GM12891 (cell line): ENCODE measurements at regions not wholly inside any gene's neighbourhood (a gene's known extent, or its start where the extent isn't known, plus 50 kb on each side); places are given as distances from the start of the nearest gene placed in this dataset.

Experiments
- DNase-seq: peaks from one replicate; pipeline ENCODE4 v3.0.0; 2011; ENCODE audit warnings: low spot score; ENCODE audit not compliant: insufficient read length
- FAIRE-seq: peaks from 2 replicates; lab custom pipeline; 2011; peaks lifted over from hg19 to GRCh38; lab: Jason Lieb, UNC
- PAX5 ChIP-seq: IDR thresholded peaks from 2 replicates; pipeline ENCODE4 v1.6.1; 2011; ENCODE audit warnings: low read length, moderate library complexity, mild to moderate bottlenecking; ENCODE audit not compliant: insufficient read depth, severe bottlenecking
- POLR2A ChIP-seq: IDR thresholded peaks from 2 replicates; pipeline ENCODE4 v1.6.1; 2011; ENCODE audit warnings: low read depth, low read length, control low read depth
- POLR2AphosphoS5 ChIP-seq: IDR thresholded peaks from 2 replicates; pipeline ENCODE4 v1.6.1; 2011; ENCODE audit warnings: low read depth, low read length, control low read depth
- POU2F2 ChIP-seq: IDR thresholded peaks from 2 replicates; pipeline ENCODE4 v1.6.1; 2011; ENCODE audit warnings: low read depth, mild to moderate bottlenecking, control low read depth, low read length, moderate library complexity
- SPI1 ChIP-seq: IDR thresholded peaks from 2 replicates; pipeline ENCODE4 v1.6.1; 2011; ENCODE audit warnings: low read depth, low read length, control low read depth
- TAF1 ChIP-seq: IDR thresholded peaks from 2 replicates; pipeline ENCODE4 v1.6.1; 2011; ENCODE audit warnings: low read depth, low read length, control low read depth

DNA sequence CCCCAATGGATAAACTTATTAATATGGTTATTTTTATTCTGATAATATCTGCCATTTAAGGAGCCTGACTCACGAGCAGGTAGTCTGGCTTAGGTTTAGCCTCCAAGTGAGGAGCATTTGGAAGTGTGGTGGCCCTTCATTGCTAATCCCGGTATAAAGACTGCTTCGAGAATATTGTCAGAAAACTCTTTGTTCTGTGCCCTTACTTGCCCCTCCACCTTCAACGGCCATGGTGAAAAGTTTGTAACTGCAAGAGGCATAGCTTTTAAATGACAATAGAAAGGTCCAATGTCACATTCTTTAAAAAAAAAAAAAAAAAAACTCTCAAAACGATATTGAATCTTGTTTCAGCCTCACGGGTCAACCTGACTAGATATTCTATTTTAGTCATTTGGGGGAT lies 157.4 kb upstream of the PROX1 start:
- no peak for DNase-seq
- TF ChIP-seq SPI1 (no peak), POU2F2 (no peak), POLR2AphosphoS5 (no peak), PAX5 (no peak), POLR2A (no peak), TAF1 (no peak)
- FAIRE-seq, result no peak

DNA sequence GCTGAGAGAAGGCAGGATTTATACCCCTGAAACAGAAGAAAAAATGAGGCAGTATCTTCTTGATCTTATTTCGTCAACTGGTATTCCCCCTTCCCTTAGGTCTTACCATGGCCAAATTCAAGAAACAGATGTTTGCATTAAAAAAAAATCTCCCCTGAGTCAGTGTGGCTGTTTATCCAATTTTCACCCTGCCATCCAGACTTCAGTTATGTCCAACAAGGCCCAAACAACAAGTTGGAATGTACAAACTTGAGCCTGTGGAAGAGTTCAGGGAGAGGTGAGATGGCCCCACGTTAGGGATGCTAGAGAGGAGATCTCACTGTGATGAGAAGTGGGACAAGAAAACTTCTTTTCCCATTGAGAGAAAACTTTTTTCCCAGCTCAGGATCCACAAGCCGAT lies 147.2 kb upstream of the PROX1 start:
- no peak for FAIRE-seq
- no peak for DNase-seq
- TF ChIP-seq TAF1 (no peak), POU2F2 (no peak), POLR2A (no peak), PAX5 (no peak), POLR2AphosphoS5 (no peak), SPI1 (no peak)

DNA sequence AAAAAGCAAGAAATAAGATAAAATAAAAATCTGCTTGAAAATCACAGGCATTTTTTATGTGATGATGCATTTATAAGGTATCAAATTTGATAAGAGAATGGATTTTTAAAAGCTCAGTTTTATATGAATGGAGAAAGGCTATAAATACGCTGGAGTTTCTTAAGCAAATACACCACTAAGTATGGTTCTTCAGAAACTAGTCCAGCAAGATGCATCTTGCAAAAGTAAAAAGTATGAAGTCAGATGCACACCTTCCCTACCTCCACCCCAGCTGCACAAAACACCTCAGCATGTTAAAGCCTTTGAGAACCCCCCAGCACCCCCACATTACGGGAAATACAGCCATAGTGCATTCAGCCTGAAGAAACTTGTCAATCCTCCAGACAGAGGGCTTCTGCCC lies 143.1 kb upstream of the PROX1 start:
- no peak for DNase-seq
- TF ChIP-seq PAX5, result no peak
- TF ChIP-seq TAF1, result no peak
- no peak for TF ChIP-seq POLR2A
- no peak for TF ChIP-seq POLR2AphosphoS5
- no peak for TF ChIP-seq SPI1
- TF ChIP-seq POU2F2, result no peak
- FAIRE-seq, result no peak

DNA sequence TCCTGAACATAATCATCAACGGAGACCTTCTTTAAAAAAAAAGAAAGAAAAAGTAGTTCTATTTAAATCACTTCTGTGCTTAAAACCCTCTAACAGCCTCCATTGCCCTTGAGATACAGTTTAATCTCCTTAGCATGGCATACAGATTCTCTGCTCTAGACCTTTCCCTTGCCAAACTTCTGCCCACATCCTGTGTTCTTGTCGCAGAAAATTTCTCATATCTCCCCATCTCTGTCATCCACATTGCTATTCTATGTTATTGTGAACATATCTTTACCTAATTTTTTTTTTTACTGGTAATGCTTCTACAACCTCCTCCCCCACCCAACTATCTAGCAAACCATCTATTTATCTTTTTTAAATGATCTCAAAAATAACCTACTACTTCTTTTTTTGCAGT lies 135.7 kb upstream of the PROX1 start:
- TF ChIP-seq POLR2A, result no peak
- no peak for TF ChIP-seq TAF1
- no peak for TF ChIP-seq PAX5
- no peak for TF ChIP-seq POLR2AphosphoS5
- no peak for TF ChIP-seq POU2F2
- TF ChIP-seq SPI1, result no peak
- DNase-seq (no peak), FAIRE-seq (no peak)

DNA sequence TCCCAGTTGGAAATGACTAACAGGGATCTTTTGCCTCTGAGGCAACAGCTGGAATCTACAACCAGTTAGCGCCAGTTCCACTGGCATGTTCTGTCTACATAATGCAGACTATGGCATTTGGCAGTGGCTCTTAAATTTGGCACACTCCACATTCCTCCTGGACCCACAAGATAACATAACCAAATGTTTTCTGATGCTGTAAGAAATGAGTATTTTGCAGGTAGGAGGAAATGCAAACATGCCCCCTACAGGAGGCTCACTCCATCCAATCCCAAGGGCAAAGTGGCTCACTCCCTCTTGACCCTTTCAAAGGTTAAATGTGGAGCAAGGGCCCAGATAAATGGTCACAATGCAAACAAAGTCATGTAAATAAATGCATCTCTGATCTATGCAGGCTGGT lies 129.2 kb upstream of the PROX1 start:
- no peak for FAIRE-seq
- TF ChIP-seq TAF1, result no peak
- TF ChIP-seq POLR2A, result no peak
- TF ChIP-seq POLR2AphosphoS5, result no peak
- TF ChIP-seq POU2F2, result no peak
- TF ChIP-seq SPI1, result no peak
- TF ChIP-seq PAX5, result no peak
- DNase-seq, result no peak

DNA sequence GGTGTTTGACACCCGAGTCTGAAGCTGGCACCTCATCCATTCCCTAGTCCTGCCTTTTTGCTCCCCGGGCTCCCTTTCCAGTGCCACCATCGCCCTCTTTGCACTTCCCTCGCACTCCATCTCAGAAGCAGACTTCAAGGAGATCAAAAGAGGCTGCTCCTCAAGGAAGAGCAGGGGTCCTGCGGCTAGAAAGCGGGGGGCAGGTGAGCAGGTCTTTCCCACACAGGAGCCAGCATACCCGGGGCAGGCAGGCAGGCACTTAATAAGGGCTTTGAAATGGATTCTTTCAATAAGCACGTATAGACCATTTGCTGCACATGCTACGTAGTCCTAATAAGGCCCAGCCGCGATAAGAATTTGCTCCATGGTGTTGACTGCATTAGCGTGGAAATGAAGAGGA lies 125.9 kb upstream of the PROX1 start:
- TF ChIP-seq POLR2A (no peak), TAF1 (no peak)
- DNase-seq, result no peak
- no peak for FAIRE-seq

DNA sequence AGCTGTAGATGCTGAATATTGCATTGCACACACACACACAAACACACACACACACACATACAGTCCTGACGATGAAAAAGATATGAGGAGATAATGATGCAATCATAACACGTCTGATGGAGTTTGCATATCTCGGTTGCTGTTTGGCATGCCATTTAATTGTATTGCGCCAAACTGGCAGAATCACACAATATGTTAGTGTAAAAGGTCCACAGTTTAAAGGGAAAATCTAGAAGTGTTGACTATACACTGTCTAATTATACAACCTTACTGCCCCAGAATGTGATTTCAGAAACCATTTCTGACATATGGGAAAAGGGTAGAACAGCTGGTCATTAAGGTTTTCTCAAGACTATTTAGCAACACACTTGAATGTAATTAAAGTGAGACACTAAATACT lies 123.7 kb upstream of the PROX1 start:
- TF ChIP-seq POLR2A (no peak), SPI1 (no peak), TAF1 (no peak), POU2F2 (no peak), PAX5 (no peak), POLR2AphosphoS5 (no peak)
- DNase-seq, result no peak
- FAIRE-seq, result no peak

DNA sequence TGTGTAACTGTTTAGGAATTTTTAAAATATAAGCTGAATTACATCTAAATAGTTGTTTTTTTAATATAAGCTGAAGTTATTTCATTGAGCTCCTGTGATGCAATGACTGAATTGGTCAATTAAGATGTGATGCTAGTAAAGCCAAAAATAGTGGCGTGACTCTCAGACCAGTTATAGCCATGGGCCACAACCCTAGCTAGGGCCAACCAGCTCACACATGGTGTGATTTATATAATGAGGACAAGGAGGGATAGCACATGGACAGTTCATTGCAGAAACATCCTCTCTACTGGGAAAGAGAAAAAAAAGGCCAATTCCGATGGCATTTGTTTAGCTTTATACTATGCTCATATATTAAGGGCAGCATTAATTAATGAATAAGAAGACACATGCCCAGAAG lies 119.3 kb upstream of the PROX1 start:
- TF ChIP-seq PAX5 (no peak), POU2F2 (no peak), POLR2A (no peak), POLR2AphosphoS5 (no peak), TAF1 (no peak), SPI1 (no peak)
- no peak for FAIRE-seq
- no peak for DNase-seq

DNA sequence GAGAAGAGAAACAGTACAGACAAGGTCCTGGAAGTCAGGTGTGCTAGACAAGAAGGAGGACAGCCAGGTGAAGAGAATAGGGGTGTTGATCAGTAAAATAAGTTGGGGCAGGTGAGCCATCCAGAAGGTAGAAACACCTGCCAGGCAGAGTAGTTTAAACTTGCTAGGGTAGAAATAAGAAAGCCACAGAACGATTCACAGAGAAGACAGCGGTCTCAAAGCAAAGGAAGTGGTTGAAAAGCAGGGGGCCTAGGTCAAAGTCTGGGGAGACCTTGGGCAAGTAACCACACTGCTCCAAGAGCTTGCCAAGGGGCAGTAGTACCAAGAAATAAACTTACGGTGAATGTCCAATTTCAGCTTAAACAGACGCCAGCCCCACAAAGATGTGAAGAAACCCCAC lies 116.6 kb upstream of the PROX1 start:
- TF ChIP-seq POLR2AphosphoS5 (no peak), POU2F2 (no peak), POLR2A (no peak), SPI1 (no peak), TAF1 (no peak), PAX5 (no peak)
- FAIRE-seq, result no peak
- DNase-seq, result no peak

DNA sequence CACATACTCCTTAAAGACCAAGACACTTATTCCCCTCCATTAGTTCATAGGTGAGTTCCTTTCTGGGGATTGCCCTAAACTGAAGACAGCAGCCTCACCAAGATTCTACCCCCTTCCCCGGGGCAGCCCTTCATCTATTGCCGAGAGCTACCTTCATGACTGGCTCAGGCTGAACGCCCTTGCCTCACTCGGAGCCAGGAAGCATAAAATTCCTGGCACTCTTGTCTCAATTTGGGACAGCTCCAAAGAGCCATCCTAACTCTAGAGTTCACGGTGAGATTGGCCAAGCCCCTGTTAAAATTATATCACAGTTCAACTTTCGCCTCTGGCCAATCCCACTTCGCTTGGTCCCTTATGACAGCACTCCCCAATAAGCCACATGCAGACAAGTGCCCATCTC lies 113.0 kb upstream of the PROX1 start:
- TF ChIP-seq POLR2AphosphoS5, result no peak
- no peak for TF ChIP-seq SPI1
- TF ChIP-seq POLR2A, result no peak
- no peak for TF ChIP-seq PAX5
- TF ChIP-seq POU2F2, result no peak
- TF ChIP-seq TAF1, result no peak
- no peak for FAIRE-seq
- no peak for DNase-seq

DNA sequence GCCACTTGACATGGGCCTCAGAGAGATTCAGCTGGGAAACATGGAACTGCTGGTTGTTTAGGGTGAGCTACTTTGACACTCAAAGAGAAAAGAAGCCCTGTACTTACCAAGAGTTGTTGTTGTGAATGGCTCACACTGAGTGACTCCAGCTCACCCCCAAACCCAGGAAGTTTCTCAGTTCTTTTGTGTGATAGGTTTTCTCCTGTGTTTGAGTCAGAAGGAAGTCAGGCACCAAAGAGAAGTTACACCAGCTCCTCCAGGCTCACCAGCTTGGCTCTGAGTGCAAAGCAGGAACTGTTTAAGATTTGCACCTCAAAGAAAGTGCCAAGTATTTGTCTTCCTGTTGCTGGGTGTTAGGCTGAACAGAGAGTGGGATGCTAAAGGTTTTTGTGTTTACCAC lies 111.2 kb upstream of the PROX1 start:
- no peak for FAIRE-seq
- TF ChIP-seq POU2F2 (no peak), PAX5 (no peak), SPI1 (no peak), POLR2AphosphoS5 (no peak), TAF1 (no peak)
- DNase-seq, result no peak

DNA sequence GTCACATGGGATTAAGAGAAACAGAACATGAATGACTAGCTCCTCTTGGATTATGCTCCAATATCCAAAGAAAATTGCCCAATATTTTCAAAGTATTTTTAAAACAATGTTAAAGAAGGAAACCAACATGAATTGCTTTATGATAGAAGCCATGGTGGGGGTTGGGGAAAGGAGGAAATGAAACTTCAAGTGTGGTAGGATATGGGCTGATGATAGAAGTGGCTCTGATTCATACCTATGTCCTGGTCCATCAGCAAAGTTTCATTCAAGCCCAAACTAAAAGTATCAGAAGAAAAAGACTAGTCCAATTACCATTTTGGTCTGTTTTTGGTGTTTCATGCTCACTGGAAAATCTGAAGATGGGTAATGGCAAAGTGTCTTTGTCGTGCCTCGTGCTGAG lies 104.2 kb upstream of the PROX1 start:
- DNase-seq (no peak), FAIRE-seq (no peak)
- TF ChIP-seq TAF1 (no peak), PAX5 (no peak), SPI1 (peak; percentile 81), POLR2AphosphoS5 (no peak), POLR2A (no peak), POU2F2 (no peak)
